Eye (tissue), 1 donor: ENCODE measurements at regions not wholly inside any gene's neighbourhood (a gene's known extent, or its start where the extent isn't known, plus 50 kb on each side); places are given as distances from the start of the nearest gene placed in this dataset.
"Not testable (repeated sequence)": the region's sequence is repeated elsewhere in the genome, so short reads cannot be mapped to it uniquely, and the experiment has no call there.

ENCODE experiments used
- DNase-seq: peaks from one replicate; pipeline ENCODE4 v3.0.0-alpha.2; 2015

GRCh38 chr7:19623676-19624075 lies 85.2 kb downstream of the POLR1F start:
- DNase-seq: no peak

- DNase-seq: no peak
Observed at GRCh38 chr7:19621740-19622139, 87.1 kb downstream of the POLR1F start.

GRCh38 chr7:19620470-19620869 lies 88.4 kb downstream of the POLR1F start:
- no peak for DNase-seq

- DNase-seq: no peak
Observed at GRCh38 chr7:19619122-19619521, 89.7 kb downstream of the POLR1F start.

- no peak for DNase-seq
Observed at GRCh38 chr7:19617901-19618300, 90.9 kb downstream of the POLR1F start.

- no peak for DNase-seq
Observed at GRCh38 chr7:19610194-19610943, 98.5 kb downstream of the POLR1F start.

GRCh38 chr7:19589446-19589845 lies 119.4 kb downstream of the POLR1F start:
- no peak for DNase-seq

GRCh38 chr7:19587291-19587690 lies 121.5 kb downstream of the POLR1F start:
- DNase-seq: no peak

- no peak for DNase-seq
Observed at GRCh38 chr7:19585761-19586160, 123.1 kb downstream of the POLR1F start.

GRCh38 chr7:19575909-19576557 lies 132.8 kb downstream of the POLR1F start:
- DNase-seq: no peak

- DNase-seq: no peak
Observed at GRCh38 chr7:19574131-19574530, 134.7 kb downstream of the POLR1F start.

GRCh38 chr7:19572566-19572965 lies 136.3 kb downstream of the POLR1F start:
- no peak for DNase-seq

- no peak for DNase-seq
Observed at GRCh38 chr7:19567011-19567410, 141.8 kb downstream of the POLR1F start.

GRCh38 chr7:19565602-19566001 lies 143.2 kb downstream of the POLR1F start:
- no peak for DNase-seq

GRCh38 chr7:19561121-19561805 lies 147.6 kb downstream of the POLR1F start:
- DNase-seq: no peak

- DNase-seq: no peak
Observed at GRCh38 chr7:19560111-19560883, 148.5 kb downstream of the POLR1F start.

GRCh38 chr7:19558527-19558926 lies 150.3 kb downstream of the POLR1F start:
- no peak for DNase-seq

- DNase-seq: no peak
Observed at GRCh38 chr7:19557726-19558465, 150.9 kb downstream of the POLR1F start.

- no peak for DNase-seq
Observed at GRCh38 chr7:19554581-19554980, 154.3 kb downstream of the POLR1F start.

- no peak for DNase-seq
Observed at GRCh38 chr7:19552576-19552975, 156.3 kb downstream of the POLR1F start.

GRCh38 chr7:19549246-19549645 lies 159.6 kb downstream of the POLR1F start:
- not testable (repeated sequence) for DNase-seq

GRCh38 chr7:19537942-19538401 lies 170.9 kb downstream of the POLR1F start:
- DNase-seq: peak; percentile 34
